K562 (cell line): ENCODE measurements at regions not wholly inside any gene's neighbourhood (a gene's known extent, or its start where the extent isn't known, plus 50 kb on each side); places are given as distances from the start of the nearest gene placed in this dataset.

Source experiments
- ASH1L ChIP-seq: fragments of 450-650 bp; IDR thresholded peaks from 2 replicates; pipeline ENCODE4 v1.6.1; 2018; ENCODE audit warnings: borderline replicate concordance, mild to moderate bottlenecking, low read depth; ENCODE audit not compliant: partially characterized antibody
- HDAC1 ChIP-seq, 2 experiments: fragments of 450-650 bp; IDR thresholded peaks; 2 replicates each; pipeline ENCODE4 v1.6.1; 2016 to 2017; ENCODE audit warnings: inconsistent platforms in 1 of 2, mild to moderate bottlenecking in 1 of 2, moderate library complexity in 1 of 2
- HDAC8 ChIP-seq: fragments of 450-650 bp; IDR thresholded peaks from 2 replicates; pipeline ENCODE4 v1.6.1; 2016; ENCODE audit warnings: mild to moderate bottlenecking, missing genetic modification characterization, moderate library complexity, missing compliant biosample characterization
- HNRNPL ChIP-seq: fragments of 200-400 bp; formaldehyde crosslinking; IDR thresholded peaks from 2 replicates; pipeline ENCODE4 v1.6.1; 2017; ENCODE audit warnings: low read depth, mild to moderate bottlenecking, low read length
- TAF9B ChIP-seq: fragments of 450-650 bp; IDR thresholded peaks from 2 replicates; pipeline ENCODE4 v1.6.1; 2018; ENCODE audit warnings: mild to moderate bottlenecking; ENCODE audit not compliant: partially characterized antibody
- ZNF212 ChIP-seq: fragments of 450-650 bp; formaldehyde crosslinking; IDR thresholded peaks from 2 replicates; pipeline ENCODE4 v1.4.0; 2020; ENCODE audit warnings: mild to moderate bottlenecking
- ZNF449 ChIP-seq: fragments of 250-450 bp; sonication (Bioruptor Pico); IDR thresholded peaks from 2 replicates; pipeline ENCODE4 v1.8.0; 2022; ENCODE audit warnings: moderate library complexity, mild to moderate bottlenecking, inconsistent platforms
- TF ChIP-seq, protein P1 (sequence below): IDR thresholded peaks from 3 replicates; pipeline ENCODE4 v1.6.1; 2011; ENCODE audit warnings: borderline replicate concordance, mild to moderate bottlenecking, moderate library complexity; ENCODE audit not compliant: insufficient read length; ENCODE audit errors: extremely low read depth

DNA sequence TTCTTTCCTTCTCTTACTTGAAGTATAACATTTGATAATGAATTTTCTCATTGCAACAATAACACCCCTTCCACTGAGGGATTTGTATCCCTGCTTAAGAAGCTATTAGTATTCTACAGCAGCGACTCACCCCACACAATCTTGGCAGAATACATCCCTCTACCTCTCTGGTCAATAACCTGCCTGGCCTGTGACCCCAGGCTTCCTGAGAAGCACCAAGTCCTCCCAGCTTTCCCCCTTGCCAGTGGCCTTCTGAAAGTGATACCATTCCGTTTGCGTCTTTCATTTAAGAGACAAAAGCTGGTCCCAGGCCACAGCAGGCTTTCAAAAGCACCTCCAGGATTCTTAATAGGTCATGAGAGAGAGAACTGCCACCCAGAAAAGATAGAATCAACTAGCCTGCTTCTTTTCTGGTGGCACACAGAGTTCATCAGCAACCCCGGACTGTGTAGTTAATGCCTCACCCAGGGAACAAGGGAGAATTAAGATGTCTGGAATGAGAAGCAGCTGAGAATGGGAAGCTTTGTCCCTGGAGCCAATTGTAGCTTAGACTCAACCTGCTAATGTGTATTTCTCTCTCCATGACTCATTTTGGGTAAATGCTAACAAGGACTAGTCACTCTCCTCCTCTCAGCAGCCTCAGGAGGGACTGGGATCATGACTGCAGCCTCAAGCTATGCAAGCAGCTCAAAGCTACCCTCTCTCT, 101.0 kb upstream of the CPNE4 start (continued):
- no peak for TF ChIP-seq ZNF449 (CRISPR knock-in tag)
- no peak for TF ChIP-seq HDAC1 (IDR thresholded peaks at IDR 0.05)
- TF ChIP-seq, protein P1, sequence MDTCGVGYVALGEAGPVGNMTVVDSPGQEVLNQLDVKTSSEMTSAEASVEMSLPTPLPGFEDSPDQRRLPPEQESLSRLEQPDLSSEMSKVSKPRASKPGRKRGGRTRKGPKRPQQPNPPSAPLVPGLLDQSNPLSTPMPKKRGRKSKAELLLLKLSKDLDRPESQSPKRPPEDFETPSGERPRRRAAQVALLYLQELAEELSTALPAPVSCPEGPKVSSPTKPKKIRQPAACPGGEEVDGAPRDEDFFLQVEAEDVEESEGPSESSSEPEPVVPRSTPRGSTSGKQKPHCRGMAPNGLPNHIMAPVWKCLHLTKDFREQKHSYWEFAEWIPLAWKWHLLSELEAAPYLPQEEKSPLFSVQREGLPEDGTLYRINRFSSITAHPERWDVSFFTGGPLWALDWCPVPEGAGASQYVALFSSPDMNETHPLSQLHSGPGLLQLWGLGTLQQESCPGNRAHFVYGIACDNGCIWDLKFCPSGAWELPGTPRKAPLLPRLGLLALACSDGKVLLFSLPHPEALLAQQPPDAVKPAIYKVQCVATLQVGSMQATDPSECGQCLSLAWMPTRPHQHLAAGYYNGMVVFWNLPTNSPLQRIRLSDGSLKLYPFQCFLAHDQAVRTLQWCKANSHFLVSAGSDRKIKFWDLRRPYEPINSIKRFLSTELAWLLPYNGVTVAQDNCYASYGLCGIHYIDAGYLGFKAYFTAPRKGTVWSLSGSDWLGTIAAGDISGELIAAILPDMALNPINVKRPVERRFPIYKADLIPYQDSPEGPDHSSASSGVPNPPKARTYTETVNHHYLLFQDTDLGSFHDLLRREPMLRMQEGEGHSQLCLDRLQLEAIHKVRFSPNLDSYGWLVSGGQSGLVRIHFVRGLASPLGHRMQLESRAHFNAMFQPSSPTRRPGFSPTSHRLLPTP, result no peak
- no peak for TF ChIP-seq ZNF212 (CRISPR knock-in tag)
- no peak for TF ChIP-seq ASH1L
- no peak for TF ChIP-seq HNRNPL
- no peak for TF ChIP-seq TAF9B
- TF ChIP-seq HDAC8 (tag), result no peak
